HG03565 (cell line): ENCODE measurements at regions not wholly inside any gene's neighbourhood (a gene's known extent, or its start where the extent isn't known, plus 50 kb on each side); places are given as distances from the start of the nearest gene placed in this dataset.
A peak's percentile ranks its signal among the peaks of the same experiment; 100 is the strongest.
"Not testable (repeated sequence)": the region's sequence is repeated elsewhere in the genome, so short reads cannot be mapped to it uniquely, and the experiment has no call there.

Source experiments
- ATAC-seq: cut with Tn5 transposase; IDR thresholded peaks from one replicate; pipeline ENCODE4 v1.9.1; 2021; ENCODE audit warnings: mild to moderate bottlenecking, moderate library complexity; ENCODE audit not compliant: unreplicated experiment

- no peak for ATAC-seq
Observed at GRCh38 chr1:194369622-194370021, 1183.2 kb upstream of the B3GALT2 start.

- no peak for ATAC-seq
Observed at GRCh38 chr1:194369060-194369459, 1182.6 kb upstream of the B3GALT2 start.

- ATAC-seq: no peak
Observed at GRCh38 chr1:194367121-194367520, 1180.7 kb upstream of the B3GALT2 start.

GRCh38 chr1:194366705-194367104 lies 1180.3 kb upstream of the B3GALT2 start:
- no peak for ATAC-seq

- no peak for ATAC-seq
Observed at GRCh38 chr1:194362327-194362726, 1175.9 kb upstream of the B3GALT2 start.

- no peak for ATAC-seq
Observed at GRCh38 chr1:194361374-194362131, 1175.1 kb upstream of the B3GALT2 start.

GRCh38 chr1:194358208-194358581 lies 1171.8 kb upstream of the B3GALT2 start:
- no peak for ATAC-seq

GRCh38 chr1:194357573-194358207 lies 1171.3 kb upstream of the B3GALT2 start:
- ATAC-seq: not testable (repeated sequence)

- ATAC-seq: no peak
Observed at GRCh38 chr1:194355488-194356106, 1169.2 kb upstream of the B3GALT2 start.

GRCh38 chr1:194353121-194353520 lies 1166.7 kb upstream of the B3GALT2 start:
- no peak for ATAC-seq

- no peak for ATAC-seq
Observed at GRCh38 chr1:194347200-194347599, 1160.8 kb upstream of the B3GALT2 start.

- no peak for ATAC-seq
Observed at GRCh38 chr1:194342484-194343262, 1156.3 kb upstream of the B3GALT2 start.

GRCh38 chr1:194341587-194341986 lies 1155.2 kb upstream of the B3GALT2 start:
- ATAC-seq: no peak

GRCh38 chr1:194339471-194339870 lies 1153.1 kb upstream of the B3GALT2 start:
- ATAC-seq: no peak

GRCh38 chr1:194338241-194338948 lies 1152.0 kb upstream of the B3GALT2 start:
- peak; percentile 81 for ATAC-seq

GRCh38 chr1:194333240-194333639 lies 1146.8 kb upstream of the B3GALT2 start:
- ATAC-seq: no peak

- no peak for ATAC-seq
Observed at GRCh38 chr1:194331758-194332157, 1145.3 kb upstream of the B3GALT2 start.

- no peak for ATAC-seq
Observed at GRCh38 chr1:194322751-194323150, 1136.3 kb upstream of the B3GALT2 start.

GRCh38 chr1:194318790-194319280 lies 1132.4 kb upstream of the B3GALT2 start:
- no peak for ATAC-seq

GRCh38 chr1:194309697-194310096 lies 1123.3 kb upstream of the B3GALT2 start:
- ATAC-seq: no peak

GRCh38 chr1:194309269-194309668 lies 1122.9 kb upstream of the B3GALT2 start:
- no peak for ATAC-seq
